ENCODE measurements at regions not wholly inside any gene's neighbourhood (a gene's known extent, or its start where the extent isn't known, plus 50 kb on each side); places are given as distances from the start of the nearest gene placed in this dataset.

DNA sequence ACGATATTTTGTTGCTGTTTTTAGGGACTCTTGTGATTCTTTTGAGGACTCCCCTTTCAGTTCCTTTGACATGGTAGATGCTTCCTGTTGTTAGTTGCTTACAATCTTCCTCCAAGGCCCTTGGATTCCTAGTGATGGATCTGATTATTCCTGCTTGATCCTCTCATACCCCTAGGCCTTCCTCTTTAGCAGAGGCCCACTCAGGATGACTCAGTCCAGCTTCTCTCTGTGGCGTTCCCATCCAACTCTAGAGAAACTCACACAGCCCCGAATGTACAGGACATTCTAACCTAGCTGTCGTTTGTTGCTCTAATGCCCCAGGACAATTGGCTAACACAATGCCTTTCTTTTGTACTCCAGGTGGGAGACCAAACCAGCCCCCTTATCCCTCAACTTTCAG lies 191.4 kb downstream of the POSTN start:
- H3K4me1 Mint-ChIP-seq (ENCODE audit: low read depth, unreplicated experiment) = no peaks in the 10 kb centered on the region
- no peaks in the 10 kb centered on the region for H3K4me1 ChIP-seq
- H3K27me3 ChIP-seq (replicated peaks; ENCODE audit: control insufficient read depth, insufficient read depth, low read length) = no peaks in the 10 kb centered on the region
- no peak overlapping the region for H3K27ac Mint-ChIP-seq (ENCODE audit: unreplicated experiment)
- no peaks in the 10 kb centered on the region for H3K9me3 ChIP-seq
- ChIA-PET POLR2A (no interaction called here), CTCF (no interaction called here)
- BruUV-seq (replicated peaks) = no TSS peak
- H3K36me3 ChIP-seq (ENCODE audit: control insufficient read depth, insufficient read depth, low read length) = no peaks in the 10 kb centered on the region
- intact Hi-C loops (cut with micrococcal nuclease; ENCODE audit: unreplicated experiment) = no loop called here
- H3K36me3 Mint-ChIP-seq (ENCODE audit: insufficient read depth, unreplicated experiment) = no peaks in the 10 kb centered on the region
- peaks cover 10% of the 10 kb centered on the region for H3K27me3 Mint-ChIP-seq (ENCODE audit: insufficient read depth, unreplicated experiment)
- no peak overlapping the region for H3K4me3 Mint-ChIP-seq (ENCODE audit: unreplicated experiment)
- no peaks in the 10 kb centered on the region for H3K9me3 Mint-ChIP-seq (ENCODE audit: unreplicated experiment)
- DNase-seq = no peak
- H3K4me3 ChIP-seq (ENCODE audit: low read depth, low read length) = no peak overlapping the region
- TF ChIP-seq, protein P1, sequence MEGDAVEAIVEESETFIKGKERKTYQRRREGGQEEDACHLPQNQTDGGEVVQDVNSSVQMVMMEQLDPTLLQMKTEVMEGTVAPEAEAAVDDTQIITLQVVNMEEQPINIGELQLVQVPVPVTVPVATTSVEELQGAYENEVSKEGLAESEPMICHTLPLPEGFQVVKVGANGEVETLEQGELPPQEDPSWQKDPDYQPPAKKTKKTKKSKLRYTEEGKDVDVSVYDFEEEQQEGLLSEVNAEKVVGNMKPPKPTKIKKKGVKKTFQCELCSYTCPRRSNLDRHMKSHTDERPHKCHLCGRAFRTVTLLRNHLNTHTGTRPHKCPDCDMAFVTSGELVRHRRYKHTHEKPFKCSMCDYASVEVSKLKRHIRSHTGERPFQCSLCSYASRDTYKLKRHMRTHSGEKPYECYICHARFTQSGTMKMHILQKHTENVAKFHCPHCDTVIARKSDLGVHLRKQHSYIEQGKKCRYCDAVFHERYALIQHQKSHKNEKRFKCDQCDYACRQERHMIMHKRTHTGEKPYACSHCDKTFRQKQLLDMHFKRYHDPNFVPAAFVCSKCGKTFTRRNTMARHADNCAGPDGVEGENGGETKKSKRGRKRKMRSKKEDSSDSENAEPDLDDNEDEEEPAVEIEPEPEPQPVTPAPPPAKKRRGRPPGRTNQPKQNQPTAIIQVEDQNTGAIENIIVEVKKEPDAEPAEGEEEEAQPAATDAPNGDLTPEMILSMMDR (IDR thresholded peaks at IDR 0.05; ENCODE audit: insufficient read depth in 1 of 2, low read depth in 1 of 2, low read length in 1 of 2, severe bottlenecking in 1 of 2, unreplicated experiment in 1 of 2) = no peak

DNA sequence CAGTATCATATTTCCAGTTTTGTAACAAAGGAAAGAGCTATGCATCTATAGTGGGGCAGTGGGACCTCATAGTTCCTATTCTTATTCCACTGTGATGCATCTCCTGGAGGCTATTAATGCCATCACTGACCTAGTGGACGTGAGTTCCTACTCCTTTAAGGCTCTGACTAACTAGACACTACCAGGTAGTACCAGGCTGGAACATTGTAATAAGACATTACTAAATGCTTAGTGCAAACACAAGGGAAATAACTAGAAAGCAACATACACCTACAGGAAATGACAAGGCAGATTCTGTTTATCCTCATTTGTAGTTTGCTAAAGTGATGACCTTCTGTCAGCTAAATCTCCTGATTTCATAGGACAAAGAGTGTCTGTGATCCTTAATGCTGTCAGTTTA lies 192.5 kb downstream of the POSTN start:
- no peaks in the 10 kb centered on the region for H3K36me3 ChIP-seq (ENCODE audit: control insufficient read depth, insufficient read depth, low read length)
- ChIA-PET POLR2A (no interaction called here), CTCF (no interaction called here)
- no peaks in the 10 kb centered on the region for H3K9me3 ChIP-seq
- H3K4me3 ChIP-seq (ENCODE audit: low read depth, low read length) = no peak overlapping the region
- H3K4me1 ChIP-seq = no peaks in the 10 kb centered on the region
- no peak for DNase-seq
- Mint-ChIP-seq H3K4me1 (ENCODE audit: low read depth, unreplicated experiment) (no peaks in the 10 kb centered on the region), H3K36me3 (ENCODE audit: insufficient read depth, unreplicated experiment) (no peaks in the 10 kb centered on the region), H3K27ac (ENCODE audit: unreplicated experiment) (no peak overlapping the region), H3K27me3 (ENCODE audit: insufficient read depth, unreplicated experiment) (peaks cover 3% of the 10 kb centered on the region), H3K4me3 (ENCODE audit: unreplicated experiment) (no peak overlapping the region), H3K9me3 (ENCODE audit: unreplicated experiment) (no peaks in the 10 kb centered on the region)
- TF ChIP-seq, protein P1 (IDR thresholded peaks at IDR 0.05; ENCODE audit: insufficient read depth in 1 of 2, low read depth in 1 of 2, low read length in 1 of 2, severe bottlenecking in 1 of 2, unreplicated experiment in 1 of 2) = no peak
- intact Hi-C loops (cut with micrococcal nuclease; ENCODE audit: unreplicated experiment) = no loop called here
- BruUV-seq (replicated peaks) = no TSS peak
- no peaks in the 10 kb centered on the region for H3K27me3 ChIP-seq (replicated peaks; ENCODE audit: control insufficient read depth, insufficient read depth, low read length)

DNA sequence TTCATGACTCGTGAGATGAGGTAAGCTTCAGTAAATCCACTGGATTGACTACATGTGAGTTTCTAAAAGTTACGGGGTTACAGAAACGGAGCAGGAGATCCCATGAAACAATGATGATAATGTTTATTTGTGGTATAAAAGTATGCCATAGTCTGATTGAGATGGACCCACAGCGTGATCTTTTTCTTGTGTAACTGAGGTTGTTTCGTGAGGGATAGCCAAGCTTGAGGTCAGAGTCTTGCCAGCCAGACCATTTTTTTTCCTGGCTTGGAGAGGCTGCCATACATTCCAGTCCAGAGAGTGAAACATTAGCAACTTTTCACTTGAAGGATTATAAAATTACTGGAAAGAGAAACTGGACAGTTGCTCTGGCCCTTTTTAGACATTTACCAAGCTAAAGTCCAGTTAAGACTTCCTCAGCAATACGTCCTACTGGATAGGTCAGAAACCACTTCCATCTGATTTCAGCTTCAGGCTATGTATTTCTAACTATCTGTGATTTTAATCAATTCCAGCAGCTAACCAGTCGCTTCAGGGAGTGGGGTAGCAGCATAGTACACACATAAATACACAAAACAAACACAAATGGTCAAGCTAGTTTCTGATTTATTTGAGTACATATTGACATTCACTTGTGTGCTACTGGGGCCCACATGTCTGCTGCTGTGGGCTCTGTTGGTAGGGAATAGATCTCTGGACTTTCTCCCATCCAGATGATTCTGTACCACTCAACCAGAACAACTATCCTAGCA lies 194.6 kb downstream of the POSTN start:
- TF ChIP-seq, protein P1 (IDR thresholded peaks at IDR 0.05; ENCODE audit: insufficient read depth in 1 of 2, low read depth in 1 of 2, low read length in 1 of 2, severe bottlenecking in 1 of 2, unreplicated experiment in 1 of 2) = no peak
- Histone ChIP-seq H3K4me1 (no peaks in the 10 kb centered on the region), H3K27me3 (replicated peaks; ENCODE audit: control insufficient read depth, insufficient read depth, low read length) (no peaks in the 10 kb centered on the region), H3K36me3 (ENCODE audit: control insufficient read depth, insufficient read depth, low read length) (no peaks in the 10 kb centered on the region), H3K9me3 (no peaks in the 10 kb centered on the region), H3K4me3 (ENCODE audit: low read depth, low read length) (no peak overlapping the region)
- POLR2A ChIA-PET = no interaction called here
- intact Hi-C loops (cut with micrococcal nuclease; ENCODE audit: unreplicated experiment) = no loop called here
- Mint-ChIP-seq H3K27ac (ENCODE audit: unreplicated experiment) (no peak overlapping the region), H3K9me3 (ENCODE audit: unreplicated experiment) (no peaks in the 10 kb centered on the region), H3K4me3 (ENCODE audit: unreplicated experiment) (no peak overlapping the region), H3K36me3 (ENCODE audit: insufficient read depth, unreplicated experiment) (no peaks in the 10 kb centered on the region), H3K4me1 (ENCODE audit: low read depth, unreplicated experiment) (no peaks in the 10 kb centered on the region), H3K27me3 (ENCODE audit: insufficient read depth, unreplicated experiment) (no peaks in the 10 kb centered on the region)
- no peak for DNase-seq
- no TSS peak for BruUV-seq (replicated peaks)
- CTCF ChIA-PET = no interaction called here

Measured in Caco-2 (cell line).